B cell (primary cell): ENCODE measurements at regions not wholly inside any gene's neighbourhood (a gene's known extent, or its start where the extent isn't known, plus 50 kb on each side); places are given as distances from the start of the nearest gene placed in this dataset.

Experiments used
- EZH2 ChIP-seq: IDR thresholded peaks from 2 replicates; pipeline ENCODE4 v1.6.1; 2012; ENCODE audit warnings: borderline replicate concordance, low read depth, mild to moderate bottlenecking, moderate library complexity, low read length; ENCODE audit not compliant: insufficient read depth, poor library complexity, severe bottlenecking
- TF ChIP-seq, protein P1 (sequence below): fragments of 200-600 bp; IDR thresholded peaks from one replicate; pipeline ENCODE4 v1.8.0; 2022; ENCODE audit warnings: antibody characterized with exemption, mild to moderate bottlenecking

DNA sequence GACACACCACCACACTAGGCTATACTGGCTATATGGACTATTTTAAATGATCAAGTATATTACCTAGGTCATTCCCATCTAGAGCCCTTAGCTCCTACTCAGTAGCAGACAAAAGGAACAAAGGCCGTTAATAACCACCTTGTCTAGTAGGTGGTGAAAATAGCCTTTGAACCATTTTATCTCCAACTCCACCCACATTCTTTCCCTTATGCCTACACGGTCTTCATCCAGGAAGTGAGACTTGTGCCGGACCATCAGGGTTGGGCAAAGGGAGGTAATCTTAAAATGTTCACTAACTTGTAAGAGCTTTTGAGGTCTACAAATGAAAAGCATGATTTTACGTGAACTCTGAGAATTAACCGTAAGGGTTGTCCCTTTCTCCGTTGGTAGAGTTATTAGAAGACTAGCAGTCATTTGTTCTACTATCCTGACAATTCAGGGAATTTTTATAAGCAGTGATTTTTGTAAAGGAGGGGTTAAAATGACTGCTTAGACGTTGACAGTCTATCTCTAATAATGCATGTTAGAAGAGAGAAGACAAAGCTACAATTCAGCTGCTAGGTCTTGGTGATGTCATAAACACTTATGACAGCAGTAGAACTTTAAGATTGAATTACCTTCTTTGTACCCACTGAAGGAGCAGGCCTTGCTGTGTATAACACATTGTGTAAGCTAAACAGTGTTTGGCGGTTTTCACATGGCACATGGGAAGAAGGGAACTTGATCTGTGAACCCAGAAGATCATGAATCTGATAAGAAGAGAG, 371.8 kb upstream of the JAG1 start:
- TF ChIP-seq, protein P1, sequence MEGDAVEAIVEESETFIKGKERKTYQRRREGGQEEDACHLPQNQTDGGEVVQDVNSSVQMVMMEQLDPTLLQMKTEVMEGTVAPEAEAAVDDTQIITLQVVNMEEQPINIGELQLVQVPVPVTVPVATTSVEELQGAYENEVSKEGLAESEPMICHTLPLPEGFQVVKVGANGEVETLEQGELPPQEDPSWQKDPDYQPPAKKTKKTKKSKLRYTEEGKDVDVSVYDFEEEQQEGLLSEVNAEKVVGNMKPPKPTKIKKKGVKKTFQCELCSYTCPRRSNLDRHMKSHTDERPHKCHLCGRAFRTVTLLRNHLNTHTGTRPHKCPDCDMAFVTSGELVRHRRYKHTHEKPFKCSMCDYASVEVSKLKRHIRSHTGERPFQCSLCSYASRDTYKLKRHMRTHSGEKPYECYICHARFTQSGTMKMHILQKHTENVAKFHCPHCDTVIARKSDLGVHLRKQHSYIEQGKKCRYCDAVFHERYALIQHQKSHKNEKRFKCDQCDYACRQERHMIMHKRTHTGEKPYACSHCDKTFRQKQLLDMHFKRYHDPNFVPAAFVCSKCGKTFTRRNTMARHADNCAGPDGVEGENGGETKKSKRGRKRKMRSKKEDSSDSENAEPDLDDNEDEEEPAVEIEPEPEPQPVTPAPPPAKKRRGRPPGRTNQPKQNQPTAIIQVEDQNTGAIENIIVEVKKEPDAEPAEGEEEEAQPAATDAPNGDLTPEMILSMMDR = no peak
- no peak for TF ChIP-seq EZH2
